HG02678 (cell line): ENCODE measurements at regions not wholly inside any gene's neighbourhood (a gene's known extent, or its start where the extent isn't known, plus 50 kb on each side); places are given as distances from the start of the nearest gene placed in this dataset.
"Not testable (repeated sequence)": the region's sequence is repeated elsewhere in the genome, so short reads cannot be mapped to it uniquely, and the experiment has no call there.

Source experiments
- ATAC-seq: cut with Tn5 transposase; IDR thresholded peaks from one replicate; pipeline ENCODE4 v1.9.1; 2021; ENCODE audit warnings: mild to moderate bottlenecking, moderate library complexity; ENCODE audit not compliant: unreplicated experiment

DNA sequence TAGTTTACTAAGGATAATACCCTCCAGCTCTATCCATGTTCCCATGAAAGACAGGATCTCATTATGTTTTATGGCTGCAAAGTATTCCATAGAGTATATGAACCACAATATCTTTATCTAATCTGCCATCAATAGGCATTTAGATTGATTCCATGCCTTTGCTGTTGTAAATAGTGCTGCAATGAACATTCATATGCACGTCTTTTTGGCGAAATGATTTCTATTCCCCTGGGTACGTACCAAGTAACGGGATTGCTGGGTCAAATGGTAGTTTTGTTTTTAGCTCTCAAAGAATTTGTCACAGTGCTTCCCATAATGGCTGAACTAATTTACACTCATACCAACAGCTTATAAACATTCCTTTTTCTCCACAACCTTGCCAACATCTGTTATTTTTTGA, 750.9 kb downstream of the BRINP3 start:
- ATAC-seq, result no peak

DNA sequence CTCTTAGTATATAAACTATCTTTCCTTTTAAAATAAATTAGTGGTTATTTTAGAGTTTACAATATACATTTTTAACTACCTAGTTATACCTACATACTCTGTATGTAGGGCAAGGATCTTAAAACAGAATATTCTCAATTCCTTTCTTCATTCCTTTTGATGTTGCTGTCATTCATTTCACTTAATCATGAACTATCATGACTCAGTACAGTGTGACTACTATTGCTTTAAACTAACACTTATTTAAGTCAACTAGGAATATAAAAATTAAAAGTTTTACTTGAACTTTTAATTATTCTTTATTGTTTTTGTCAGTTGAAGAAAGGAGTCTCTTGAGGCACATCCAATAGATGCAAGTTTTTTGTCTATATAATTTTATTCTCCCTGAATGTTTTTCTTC, 726.4 kb downstream of the BRINP3 start:
- no peak for ATAC-seq

DNA sequence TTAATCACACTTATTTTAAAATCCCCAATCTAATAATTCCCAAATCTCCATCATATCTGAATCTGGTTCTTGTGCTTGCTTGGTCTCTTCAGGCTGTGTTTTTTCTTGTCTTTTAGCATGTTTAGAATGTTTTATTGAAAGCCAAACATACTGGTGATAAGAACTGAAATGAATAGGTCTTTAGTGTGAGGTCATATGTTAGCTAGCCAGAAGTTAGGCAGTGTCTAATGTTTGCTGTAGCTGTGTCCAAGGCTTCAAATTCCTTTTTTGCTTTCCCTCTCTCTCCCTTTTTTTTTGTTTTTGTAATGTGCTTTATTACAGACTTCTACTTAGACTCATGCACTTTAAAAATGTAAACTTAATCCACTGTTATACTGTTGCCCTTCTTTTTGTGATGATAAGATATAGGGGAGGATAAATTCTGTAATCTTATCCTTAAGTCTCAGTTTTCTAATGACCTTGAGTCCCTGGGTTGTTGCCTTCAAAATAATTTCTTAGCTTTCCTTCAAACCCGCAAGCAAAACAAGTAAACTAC, 725.1 kb downstream of the BRINP3 start:
- ATAC-seq, result no peak

DNA sequence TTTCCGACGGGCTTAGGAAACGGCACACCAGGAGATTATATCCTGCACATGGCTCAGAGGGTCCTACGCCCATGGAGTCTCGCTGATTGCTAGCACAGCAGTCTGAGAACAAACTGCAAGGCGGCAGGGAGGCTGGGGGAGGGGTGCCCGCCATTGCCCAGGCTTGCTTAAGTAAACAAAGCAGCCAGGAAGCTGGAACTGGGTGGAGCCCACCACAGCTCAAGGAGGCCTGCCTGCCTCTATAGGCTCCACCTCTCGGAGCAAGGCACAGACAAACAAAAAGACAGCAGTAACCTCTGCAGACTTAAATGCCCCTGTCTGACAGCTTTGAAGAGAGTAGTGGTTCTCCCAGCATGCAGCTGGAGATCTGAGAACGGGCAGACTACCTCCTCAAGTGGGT, 722.6 kb downstream of the BRINP3 start:
- not testable (repeated sequence) for ATAC-seq

DNA sequence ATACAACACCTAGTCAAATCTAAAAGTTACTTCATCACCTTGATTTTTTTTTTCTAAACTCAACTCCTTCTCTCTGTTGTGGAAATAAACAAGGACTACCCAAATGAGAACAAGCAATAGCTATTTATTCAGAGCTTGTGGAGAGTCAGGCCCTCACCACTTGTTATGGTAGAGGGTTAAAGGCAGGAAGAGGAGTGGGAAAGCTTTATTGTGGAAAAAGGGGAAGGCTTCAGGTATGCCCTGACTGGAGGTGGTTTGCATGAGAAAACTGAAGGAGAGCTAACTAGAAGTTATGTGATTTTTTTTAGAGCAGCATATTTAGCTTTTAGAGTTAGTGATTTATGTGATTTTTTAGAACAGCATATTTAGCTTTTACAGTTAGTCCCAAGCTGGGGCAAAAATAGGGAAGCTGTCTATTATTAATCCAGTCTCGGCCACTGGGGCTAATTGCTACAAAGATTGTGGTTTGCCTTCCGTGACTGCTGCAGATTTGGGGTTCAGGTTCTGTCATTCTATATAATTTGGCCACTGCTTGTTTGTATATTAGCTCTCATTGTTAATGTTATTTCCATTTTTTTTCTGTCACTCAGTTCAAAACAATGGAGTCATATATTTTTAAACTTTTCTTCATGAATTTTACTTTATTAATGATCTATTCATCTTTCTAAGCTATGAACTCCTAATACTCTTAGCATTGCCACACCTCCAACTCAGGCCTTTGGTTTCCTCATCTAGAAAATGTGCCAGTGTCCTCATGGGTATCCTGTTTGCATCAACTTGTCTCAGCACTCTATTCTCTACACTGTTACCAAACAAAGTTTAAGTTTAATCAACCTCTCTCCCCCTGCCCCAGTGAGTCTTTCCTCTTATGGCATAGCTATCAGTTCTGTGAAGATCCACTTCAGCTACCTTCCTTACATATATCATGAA, 713.0 kb downstream of the BRINP3 start:
- ATAC-seq, result no peak

DNA sequence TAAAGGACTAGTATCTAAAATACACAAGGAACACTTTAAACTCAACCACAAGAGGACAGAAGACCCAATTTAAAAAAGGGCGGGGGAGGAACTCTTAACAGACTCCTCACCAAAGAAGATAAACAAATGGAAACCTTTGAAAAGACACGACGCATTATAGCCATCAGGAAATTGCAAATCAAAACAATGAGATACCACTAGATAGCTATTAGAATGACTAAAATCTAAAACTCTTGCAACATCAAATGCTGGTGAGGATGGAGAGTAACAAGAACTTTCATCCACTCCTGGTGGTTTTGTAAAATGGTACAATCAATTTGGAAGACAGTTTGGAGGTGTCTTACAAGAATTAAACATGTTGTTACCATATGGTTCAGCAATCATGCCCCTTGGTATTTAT, 708.2 kb downstream of the BRINP3 start:
- ATAC-seq, result no peak

DNA sequence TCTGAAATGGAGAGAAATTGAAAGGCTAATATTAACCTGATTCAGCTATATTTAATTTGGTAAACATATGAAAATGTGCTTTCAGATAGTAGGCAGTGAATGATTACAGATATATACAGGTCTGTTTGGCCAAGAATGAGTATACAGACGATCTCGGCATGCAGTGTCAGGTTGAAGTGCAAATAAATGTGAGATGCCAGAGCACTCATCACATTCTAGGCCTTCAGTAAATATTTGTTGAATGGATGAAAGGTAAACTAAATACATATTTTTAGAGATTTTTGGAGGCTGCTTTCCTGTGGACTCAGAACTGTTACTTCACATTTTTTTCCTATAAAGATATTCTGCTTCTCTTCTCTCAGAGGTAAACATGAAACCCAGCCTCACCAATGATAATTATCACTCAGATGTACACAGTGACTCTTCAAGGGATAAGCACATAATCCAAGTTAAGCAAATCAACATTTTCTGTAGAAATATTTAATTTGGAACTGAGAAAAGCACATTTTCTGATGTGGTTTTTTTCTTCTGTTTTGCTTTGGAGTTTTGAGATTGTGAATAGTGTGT, 702.9 kb downstream of the BRINP3 start:
- no peak for ATAC-seq

DNA sequence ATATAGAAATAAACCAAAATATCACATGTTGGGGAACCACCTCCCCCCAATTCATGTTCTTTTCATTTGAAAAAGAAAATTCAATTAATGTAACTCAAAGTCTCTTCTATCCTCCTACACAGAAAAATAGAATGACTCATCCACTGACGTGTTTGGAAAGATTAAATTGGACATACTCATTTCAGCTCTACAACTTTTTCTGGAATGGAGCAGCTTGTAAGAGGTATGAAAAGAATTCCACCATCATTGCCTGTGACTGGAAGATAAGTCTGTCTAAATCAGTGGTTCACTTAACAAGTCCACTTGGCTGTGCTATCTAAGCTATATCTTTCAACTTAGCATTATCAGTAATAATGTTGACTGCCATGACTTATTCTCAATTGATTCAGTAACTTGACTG, 702.3 kb downstream of the BRINP3 start:
- ATAC-seq, result no peak

DNA sequence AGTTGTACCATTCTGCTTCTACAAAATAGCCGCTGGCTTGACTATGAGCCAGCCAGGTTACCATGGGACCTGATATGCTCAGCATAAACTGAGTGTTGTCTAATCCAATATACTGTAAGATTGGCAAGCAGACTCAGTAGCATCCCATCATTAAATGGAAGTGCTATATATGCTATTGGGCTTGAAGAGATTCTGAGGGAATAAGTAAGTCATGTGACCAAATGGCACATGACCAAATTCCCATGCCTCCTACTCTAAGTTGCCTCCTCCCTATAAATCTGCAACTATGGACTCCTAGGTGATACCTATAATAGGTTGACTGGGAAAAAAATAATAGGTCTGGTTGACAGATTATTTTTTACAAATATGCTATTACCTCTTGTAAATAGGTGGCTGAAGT, 698.6 kb downstream of the BRINP3 start:
- ATAC-seq, result no peak

DNA sequence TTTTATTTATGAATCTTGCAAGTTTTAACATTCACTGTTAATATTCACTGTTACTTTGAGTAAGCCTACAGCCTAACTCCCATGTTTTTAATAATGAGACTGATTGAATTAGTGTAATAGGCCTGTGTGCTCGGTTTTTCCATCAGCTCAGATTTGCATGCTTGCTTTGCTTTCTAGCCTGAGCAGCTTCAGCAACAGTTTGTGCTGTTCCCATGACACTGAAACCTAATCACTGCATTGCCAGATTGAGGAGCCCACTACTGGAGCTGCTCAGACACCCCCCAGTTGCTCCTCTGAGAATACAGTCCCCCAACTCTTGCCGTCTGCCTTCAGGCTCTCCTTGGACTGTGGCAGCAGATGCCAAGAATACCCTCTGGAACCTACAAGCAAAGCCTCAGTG, 695.4 kb downstream of the BRINP3 start:
- ATAC-seq, result no peak

DNA sequence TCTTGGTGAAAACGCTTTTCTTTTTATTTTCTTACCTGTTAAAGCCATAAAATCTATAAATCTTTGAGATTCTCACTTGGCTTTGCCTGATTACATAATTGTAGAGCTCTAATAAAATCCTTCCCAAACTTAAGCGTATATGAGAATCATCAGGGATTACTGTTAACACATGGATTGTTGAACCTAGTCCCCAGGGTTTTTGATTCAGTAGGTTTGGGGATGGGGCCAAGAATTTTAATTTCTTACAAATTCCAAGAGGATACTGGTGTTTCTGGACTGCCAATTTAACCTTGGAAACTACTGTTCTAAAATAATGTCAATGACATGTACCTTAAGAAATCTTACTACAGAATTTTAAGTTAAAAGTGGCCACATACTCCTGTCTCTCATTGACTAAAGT, 694.2 kb downstream of the BRINP3 start:
- ATAC-seq, result no peak

DNA sequence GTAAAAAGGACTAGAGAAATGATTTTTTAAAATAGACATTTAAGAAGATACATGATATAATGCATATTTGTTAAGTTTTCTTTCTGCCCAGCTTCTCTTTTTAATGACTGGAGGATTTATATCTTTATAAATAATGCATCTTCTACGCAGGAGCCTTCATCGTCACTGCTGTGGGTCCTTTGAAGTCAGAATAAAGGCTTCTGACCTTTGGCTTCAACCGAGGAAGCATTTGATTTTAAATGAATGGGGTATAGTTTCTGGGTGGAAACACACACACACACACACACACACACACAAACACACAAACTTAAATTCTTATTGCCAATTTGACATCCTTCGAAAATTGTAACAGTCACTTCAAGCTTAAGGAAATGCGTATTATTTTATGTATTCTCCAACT, 690.9 kb downstream of the BRINP3 start:
- ATAC-seq, result no peak

DNA sequence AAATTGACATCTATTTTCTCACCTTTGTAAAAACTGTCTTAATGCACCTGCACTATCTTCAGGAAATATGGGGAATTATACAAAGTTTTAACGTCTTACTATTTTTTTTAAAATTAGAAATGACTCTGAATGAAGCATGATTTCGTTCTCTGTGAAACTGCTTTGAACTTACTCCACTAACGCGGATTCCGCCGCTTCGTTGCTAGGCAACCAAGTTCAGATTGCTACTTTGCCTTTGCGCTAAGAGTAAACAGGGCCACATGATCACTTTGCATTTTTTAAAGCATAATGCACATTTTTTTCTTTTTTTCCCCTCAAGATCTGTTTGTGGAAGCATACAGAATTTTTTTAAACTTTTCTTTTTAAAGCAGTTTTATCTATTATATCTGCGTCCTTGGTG, 690.5 kb downstream of the BRINP3 start:
- no peak for ATAC-seq

DNA sequence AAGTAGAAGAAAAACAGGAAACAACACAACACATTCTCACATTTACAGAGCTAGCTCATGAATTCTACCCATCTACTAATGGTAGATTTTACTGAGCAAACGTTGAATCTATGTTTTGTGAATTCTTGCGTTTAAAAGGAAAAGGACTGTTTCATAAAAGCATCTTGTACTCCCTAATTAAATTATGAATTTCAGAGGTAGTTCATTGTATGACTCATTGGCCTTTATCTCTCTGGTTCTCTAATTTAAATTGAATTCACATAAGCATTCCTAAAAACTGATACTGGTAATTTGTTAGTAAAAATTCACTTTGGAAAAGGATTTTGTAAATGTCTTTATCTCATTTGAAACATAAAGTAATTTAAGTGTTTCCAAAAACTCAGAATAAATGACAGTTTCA, 687.3 kb downstream of the BRINP3 start:
- ATAC-seq, result no peak

DNA sequence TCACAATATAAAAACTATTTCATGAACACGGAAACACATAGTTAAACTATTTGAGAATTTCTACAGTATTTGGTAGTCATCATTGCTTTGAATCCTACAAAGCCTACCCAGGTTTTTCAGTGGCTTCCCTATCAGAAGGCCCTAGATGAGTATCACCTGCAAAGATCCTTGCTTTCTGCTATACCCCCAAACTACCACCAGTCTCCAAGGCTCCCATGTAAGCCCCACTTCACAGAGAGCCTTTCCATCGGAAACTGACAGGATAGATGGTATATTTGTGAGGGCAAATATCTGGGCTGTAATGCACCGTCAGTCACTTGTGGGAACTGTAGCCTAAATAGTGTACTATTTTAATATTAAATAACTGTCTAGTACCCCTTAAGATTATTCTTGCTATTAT, 674.3 kb downstream of the BRINP3 start:
- ATAC-seq, result no peak

DNA sequence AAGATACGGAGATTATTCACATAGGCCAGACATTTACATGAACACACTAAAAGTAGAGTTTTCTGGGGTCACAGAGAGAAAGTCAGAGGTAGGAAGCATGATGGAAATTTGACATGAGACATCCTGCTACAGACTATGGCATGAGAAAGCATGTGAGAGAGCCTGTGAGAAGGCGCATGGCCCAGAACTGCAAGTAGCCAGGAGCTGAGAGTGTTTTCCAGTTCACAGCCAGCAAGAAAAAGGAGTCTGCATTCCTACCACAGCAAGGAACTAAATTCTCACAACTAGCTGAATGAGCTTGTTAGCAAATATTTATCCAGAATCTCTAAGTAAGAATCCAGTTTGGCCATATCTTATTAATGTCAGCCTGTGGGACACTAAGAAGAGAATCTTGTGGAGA, 673.3 kb downstream of the BRINP3 start:
- no peak for ATAC-seq

DNA sequence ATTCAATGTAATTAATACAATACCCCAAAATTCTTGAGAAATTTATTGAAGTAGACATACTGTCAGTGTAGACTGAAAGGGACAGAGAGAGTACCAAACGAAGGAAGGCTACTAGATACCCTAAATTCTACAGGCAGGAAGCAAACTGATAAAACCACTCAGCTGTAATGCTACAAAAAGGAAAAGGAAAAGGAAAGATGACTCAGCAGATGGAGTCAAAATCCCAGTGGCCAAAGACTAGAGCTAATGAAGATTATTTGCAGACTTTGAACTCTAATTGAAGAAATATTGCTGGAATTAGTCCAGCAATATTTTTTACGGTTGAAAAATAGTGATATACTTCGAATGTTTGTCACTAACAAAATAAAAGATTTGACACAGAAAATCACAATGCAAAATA, 671.9 kb downstream of the BRINP3 start:
- no peak for ATAC-seq

DNA sequence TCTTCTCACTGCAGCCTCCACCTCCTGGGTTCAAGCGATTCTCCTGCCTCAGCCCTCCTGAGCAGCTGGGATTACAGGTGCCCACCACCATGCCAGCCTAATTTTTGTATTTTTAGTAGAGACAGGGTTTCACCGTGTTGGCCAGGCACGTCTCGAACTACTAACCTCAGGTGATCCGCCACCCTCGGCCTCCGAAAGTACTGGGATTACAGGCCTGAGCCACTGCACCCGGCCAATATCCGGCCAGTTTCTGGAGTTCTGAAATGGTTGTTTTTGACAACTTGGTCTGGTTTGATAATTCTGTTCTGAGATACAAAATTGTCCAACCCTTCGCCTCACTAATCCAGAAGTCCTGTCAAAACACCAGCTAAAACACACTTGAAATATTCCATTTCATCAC, 667.0 kb downstream of the BRINP3 start:
- ATAC-seq, result not testable (repeated sequence)

DNA sequence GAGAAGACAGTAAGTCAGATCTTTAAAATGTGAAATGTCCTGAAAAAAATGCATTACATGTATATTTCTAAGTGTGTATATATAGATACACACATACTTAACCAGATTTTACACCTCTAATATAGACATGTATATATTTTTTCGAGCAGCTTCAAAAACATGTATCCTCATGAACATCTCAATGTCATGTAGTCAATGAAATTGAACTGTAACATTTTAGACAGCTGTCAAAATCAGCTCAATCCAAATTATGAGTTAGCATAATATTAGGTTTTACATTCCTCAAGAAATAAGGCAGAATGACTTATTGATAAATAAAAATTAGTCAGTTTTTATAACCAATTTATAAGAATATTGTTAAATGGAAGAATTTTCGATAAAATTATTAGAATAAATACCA, 665.7 kb downstream of the BRINP3 start:
- ATAC-seq, result no peak

DNA sequence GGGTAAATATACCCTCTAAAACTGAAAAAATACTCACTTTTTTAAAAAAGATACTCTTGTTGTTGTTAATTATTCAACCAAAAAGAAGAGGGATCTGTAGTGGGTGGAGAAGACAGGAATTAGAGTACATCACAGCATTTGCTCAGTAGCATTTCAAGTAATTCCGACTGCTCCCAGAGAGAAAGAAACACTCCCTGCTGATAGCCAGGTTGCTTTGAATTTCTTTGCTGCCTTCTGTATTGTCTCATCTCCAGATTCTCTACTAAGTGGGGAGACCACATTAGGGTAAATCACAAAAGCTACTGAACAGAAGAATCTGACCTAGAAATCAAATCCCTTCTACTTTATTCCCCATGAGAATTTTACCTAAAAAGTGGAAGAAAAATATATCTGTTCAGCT, 661.1 kb downstream of the BRINP3 start:
- no peak for ATAC-seq

DNA sequence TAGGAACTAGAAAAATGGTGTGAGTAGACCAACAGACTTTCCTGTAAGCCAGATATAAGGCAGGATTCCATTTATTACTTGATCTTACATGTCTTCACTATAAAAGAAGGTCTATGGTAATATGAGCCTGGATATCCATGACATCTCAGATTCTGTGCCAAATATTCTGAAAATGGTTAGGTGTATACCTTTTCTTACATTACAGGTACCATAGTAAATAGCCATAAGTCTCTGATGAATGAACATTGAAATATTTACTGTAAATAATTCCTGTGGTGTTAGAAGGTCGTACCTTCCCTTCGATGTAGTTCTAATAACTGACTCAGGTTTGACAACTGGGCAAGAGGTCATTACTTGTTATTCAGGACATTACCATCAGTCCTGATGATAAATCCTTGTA, 657.9 kb downstream of the BRINP3 start:
- no peak for ATAC-seq

DNA sequence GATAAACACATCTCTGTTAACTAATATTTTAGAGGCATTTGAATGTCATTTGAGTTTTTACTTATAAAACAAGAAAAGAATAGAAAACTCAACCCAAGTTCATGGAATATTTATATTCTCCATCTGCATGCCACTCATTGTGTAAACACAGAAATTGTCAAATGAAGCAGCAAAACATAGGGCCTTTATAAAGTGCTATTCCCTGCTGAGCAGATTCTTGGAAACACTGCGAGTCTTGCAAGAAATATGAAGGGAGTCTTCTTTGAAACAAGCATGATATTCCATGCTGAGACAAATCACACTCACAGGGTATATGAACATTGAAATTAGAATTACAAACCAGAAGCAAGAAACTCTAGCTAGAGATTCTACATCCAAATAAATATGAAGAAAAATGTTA, 655.8 kb downstream of the BRINP3 start:
- no peak for ATAC-seq
